HCT116 (cell line): ENCODE measurements at regions not wholly inside any gene's neighbourhood (a gene's known extent, or its start where the extent isn't known, plus 50 kb on each side); places are given as distances from the start of the nearest gene placed in this dataset.

ENCODE experiments used
- CEBPB ChIP-seq: IDR thresholded peaks from 2 replicates; pipeline ENCODE4 v1.6.1; 2012; ENCODE audit warnings: low read depth
- EZH2 ChIP-seq: fragments of 200-600 bp; sonication (generic); IDR thresholded peaks from 2 replicates; pipeline ENCODE4 v1.6.1; 2017; ENCODE audit warnings: antibody characterized with exemption, mixed run types
- EZH2phosphoT487 ChIP-seq: fragments of 200-600 bp; IDR thresholded peaks from 2 replicates; pipeline ENCODE4 v1.6.1; 2018; ENCODE audit warnings: antibody characterized with exemption, borderline replicate concordance
- POLR2A ChIP-seq: IDR thresholded peaks from 2 replicates; pipeline ENCODE4 v1.7.0; 2011; ENCODE audit warnings: borderline replicate concordance; ENCODE audit not compliant: insufficient read depth, insufficient read length; ENCODE audit errors: extremely low read depth
- POLR2AphosphoS5 ChIP-seq: IDR thresholded peaks from 2 replicates; pipeline ENCODE4 v1.6.1; 2011; ENCODE audit warnings: mild to moderate bottlenecking, low read depth, low read length, moderate library complexity
- RAD21 ChIP-seq: IDR thresholded peaks from 2 replicates; pipeline ENCODE4 v1.6.1; 2012; ENCODE audit warnings: low read depth, mild to moderate bottlenecking
- YY1 ChIP-seq: IDR thresholded peaks from 2 replicates; pipeline ENCODE4 v1.6.1; 2011; ENCODE audit warnings: low read length, low read depth, moderate library complexity, mild to moderate bottlenecking; ENCODE audit not compliant: insufficient replicate concordance; ENCODE audit errors: extremely low read depth
- ZFX ChIP-seq: fragments of 450-650 bp; IDR thresholded peaks from 2 replicates; pipeline ENCODE4 v1.6.1; 2017
- TF ChIP-seq, protein P1 (sequence below): IDR thresholded peaks from 2 replicates; pipeline ENCODE4 v1.6.1; 2011; ENCODE audit warnings: mild to moderate bottlenecking, low read length, moderate library complexity; ENCODE audit not compliant: insufficient replicate concordance; ENCODE audit errors: extremely low read depth
- TF ChIP-seq, protein P2 (sequence below), 3 experiments: fragments of 200-600 bp in 1 of 3; sonication (generic) in 1 of 3; IDR thresholded peaks in 2 of 3; conservative IDR thresholded peaks in 1 of 3; 2 replicates each; pipeline ENCODE4 v1.5.1; 2012 to 2017; ENCODE audit warnings: low read depth in 2 of 3, low read length in 2 of 3, antibody characterized with exemption in 1 of 3, borderline replicate concordance in 1 of 3, control low read depth in 1 of 3, mild to moderate bottlenecking in 1 of 3, mixed read lengths in 1 of 3, mixed run types in 1 of 3, moderate library complexity in 1 of 3; ENCODE audit not compliant: insufficient read depth in 1 of 3

DNA sequence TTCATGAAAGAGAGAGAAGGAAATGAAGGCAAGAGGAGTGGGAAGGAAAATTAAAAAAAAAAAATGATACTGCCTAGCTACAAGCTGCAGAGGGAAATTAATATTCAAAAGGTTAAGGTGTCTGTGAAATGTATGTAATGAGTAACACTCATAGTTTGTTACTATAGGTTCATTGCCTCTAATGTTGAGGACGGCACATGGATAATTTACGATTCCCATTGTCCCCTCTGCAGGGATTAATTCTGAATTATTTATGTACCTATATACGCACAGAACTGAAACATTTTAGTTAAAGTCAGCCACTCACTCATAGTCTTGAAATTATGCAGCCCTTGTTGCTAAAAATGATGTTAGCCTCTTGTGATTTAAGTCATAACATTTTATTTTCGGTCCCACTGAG, 869.1 kb downstream of the NR2F1-AS1 start:
- TF ChIP-seq, protein P1, sequence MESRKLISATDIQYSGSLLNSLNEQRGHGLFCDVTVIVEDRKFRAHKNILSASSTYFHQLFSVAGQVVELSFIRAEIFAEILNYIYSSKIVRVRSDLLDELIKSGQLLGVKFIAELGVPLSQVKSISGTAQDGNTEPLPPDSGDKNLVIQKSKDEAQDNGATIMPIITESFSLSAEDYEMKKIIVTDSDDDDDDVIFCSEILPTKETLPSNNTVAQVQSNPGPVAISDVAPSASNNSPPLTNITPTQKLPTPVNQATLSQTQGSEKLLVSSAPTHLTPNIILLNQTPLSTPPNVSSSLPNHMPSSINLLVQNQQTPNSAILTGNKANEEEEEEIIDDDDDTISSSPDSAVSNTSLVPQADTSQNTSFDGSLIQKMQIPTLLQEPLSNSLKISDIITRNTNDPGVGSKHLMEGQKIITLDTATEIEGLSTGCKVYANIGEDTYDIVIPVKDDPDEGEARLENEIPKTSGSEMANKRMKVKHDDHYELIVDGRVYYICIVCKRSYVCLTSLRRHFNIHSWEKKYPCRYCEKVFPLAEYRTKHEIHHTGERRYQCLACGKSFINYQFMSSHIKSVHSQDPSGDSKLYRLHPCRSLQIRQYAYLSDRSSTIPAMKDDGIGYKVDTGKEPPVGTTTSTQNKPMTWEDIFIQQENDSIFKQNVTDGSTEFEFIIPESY = no peak
- TF ChIP-seq ZFX (no peak), EZH2 (no peak), POLR2A (no peak), YY1 (no peak), RAD21 (no peak), EZH2phosphoT487 (no peak), CEBPB (no peak), POLR2AphosphoS5 (no peak)
- TF ChIP-seq, protein P2, sequence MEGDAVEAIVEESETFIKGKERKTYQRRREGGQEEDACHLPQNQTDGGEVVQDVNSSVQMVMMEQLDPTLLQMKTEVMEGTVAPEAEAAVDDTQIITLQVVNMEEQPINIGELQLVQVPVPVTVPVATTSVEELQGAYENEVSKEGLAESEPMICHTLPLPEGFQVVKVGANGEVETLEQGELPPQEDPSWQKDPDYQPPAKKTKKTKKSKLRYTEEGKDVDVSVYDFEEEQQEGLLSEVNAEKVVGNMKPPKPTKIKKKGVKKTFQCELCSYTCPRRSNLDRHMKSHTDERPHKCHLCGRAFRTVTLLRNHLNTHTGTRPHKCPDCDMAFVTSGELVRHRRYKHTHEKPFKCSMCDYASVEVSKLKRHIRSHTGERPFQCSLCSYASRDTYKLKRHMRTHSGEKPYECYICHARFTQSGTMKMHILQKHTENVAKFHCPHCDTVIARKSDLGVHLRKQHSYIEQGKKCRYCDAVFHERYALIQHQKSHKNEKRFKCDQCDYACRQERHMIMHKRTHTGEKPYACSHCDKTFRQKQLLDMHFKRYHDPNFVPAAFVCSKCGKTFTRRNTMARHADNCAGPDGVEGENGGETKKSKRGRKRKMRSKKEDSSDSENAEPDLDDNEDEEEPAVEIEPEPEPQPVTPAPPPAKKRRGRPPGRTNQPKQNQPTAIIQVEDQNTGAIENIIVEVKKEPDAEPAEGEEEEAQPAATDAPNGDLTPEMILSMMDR (IDR thresholded peaks at IDR 0.05 in 2 of 3, conservative IDR thresholded peaks at IDR 0.05 in 1 of 3; ENCODE audit: borderline replicate concordance in 1 of 3, insufficient read depth in 1 of 3, low read depth in 2 of 3, low read length in 2 of 3) = no peak
